GM21381 (cell line): ENCODE measurements at regions not wholly inside any gene's neighbourhood (a gene's known extent, or its start where the extent isn't known, plus 50 kb on each side); places are given as distances from the start of the nearest gene placed in this dataset.
"Not testable (repeated sequence)": the region's sequence is repeated elsewhere in the genome, so short reads cannot be mapped to it uniquely, and the experiment has no call there.

Experiments used
- ATAC-seq: cut with Tn5 transposase; IDR thresholded peaks from one replicate; pipeline ENCODE4 v1.9.1; 2021; ENCODE audit warnings: mild to moderate bottlenecking, moderate library complexity; ENCODE audit not compliant: unreplicated experiment

DNA sequence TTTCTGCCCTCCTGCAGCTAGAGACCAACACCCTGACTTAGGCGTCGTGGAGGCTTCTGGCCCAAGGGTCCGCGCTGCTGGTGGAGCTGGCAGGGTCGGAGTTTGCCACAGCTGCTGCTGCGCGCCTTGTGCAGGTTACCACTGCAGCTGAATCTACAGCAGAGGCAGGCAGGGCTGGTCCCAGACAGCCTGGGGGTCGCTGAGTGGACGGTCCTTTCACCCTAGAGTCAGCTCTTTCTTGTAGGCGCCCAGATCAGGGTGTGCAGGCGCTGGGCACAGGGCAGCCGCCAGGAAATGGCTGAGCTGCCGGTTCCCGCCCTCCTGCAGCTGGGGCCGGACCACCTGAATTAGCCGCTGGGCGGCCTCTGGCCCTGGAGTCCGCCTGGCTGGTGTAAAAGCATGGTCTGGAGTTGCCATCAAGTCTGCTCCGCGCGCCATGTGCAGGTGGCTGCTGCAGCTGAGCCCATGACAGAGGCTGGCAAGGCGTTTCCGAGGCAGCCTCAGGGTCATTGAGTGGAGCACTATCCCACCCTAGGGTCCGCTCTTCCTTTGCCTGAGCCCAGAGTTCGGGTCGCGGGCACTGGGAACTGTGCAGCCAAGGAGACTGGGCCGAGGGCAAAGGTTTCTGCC lies 144.3 kb downstream of the CCDC74A start:
- ATAC-seq: not testable (repeated sequence)

DNA sequence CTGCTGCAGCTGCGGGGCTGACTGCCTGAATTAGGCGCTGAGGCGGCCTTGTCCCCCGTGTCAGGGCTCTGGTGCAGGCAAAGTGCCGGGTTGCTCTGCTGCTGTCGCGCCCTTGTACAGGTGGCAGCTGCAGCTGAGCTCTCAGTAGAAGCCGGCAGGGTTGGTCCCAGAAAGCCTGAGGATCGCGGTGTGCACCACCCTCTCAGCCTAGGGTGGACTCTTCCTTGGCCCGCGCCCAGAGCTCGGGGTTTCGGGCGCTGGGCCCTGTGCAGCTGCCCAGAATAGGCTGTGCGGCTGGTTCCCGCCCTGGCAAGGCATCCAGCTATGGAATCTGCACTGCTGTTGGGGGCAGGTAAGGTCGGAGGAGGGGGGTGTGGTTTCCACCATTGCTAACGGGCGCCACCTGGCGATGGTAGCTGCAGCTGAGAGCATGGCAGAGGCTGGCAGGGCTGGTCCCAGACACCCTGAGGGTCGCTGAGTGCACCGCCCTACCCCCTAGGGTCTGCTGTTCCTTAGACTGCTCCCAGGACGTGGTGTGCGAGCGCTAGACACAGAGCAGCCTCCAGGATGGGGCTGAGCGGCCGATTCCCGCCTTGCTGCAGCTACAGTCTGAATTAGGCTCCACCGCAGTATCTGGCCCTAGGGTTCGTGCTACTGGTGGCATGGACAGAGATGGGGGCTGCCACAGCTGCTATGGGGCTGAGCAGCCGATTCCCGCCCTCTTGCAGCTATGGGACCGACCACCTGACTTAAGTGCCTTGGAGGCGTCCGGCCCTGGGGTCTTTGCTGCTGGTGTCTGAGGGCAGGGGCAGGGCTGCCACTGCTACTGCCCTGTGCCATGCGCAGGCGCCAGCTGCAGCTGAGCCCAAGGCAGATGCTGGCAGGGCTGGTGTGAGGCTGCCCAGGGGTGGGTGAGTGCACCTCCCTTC lies 145.0 kb downstream of the CCDC74A start:
- peak; percentile 79 for ATAC-seq

- ATAC-seq: peak; percentile 94
Observed at GRCh38 chr2:131673400-131674173, 145.9 kb downstream of the CCDC74A start.

DNA sequence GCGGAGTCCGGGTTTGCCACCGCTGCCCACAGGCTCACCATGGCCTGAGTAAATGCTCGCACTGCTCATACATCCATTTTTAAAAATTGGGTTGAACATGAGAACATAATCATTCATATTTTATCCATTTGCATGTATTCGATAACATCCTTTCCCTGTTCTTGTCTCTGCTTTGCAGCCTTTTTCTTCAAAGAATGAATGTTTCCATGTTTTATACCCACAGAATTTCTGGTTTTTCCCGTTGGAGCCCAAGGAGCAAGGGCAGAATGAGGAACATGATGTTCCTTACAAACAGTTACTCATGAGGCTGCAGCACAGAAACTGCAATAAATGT lies 146.5 kb downstream of the CCDC74A start:
- ATAC-seq: no peak

DNA sequence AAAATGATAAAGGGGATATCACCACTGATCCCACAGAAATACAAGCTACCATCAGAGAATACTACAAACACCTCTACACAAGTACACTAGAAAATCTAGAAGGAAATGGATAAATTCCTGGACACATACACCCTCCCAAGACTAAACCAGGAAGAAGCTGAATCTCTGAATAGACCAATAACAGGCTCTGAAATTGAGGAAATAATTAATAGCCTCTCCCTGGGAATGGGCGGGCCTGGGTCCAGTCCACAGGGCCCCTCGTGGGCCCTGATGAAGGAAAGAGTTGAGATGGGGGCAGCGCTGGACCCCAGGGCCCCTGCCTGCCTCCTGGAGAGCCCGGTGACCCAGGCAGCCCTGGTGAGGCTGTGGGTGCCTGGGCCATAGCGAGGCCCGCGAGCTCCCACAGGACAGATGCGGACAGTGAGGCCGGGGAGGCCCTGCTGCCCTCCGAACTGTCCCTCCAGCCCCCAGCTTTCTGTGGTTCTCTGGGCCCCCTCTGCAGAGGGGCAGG lies 154.0 kb downstream of the CCDC74A start:
- ATAC-seq: peak; percentile 1

- ATAC-seq: peak; percentile 100
Observed at GRCh38 chr2:131682122-131682944, 154.6 kb downstream of the CCDC74A start.

DNA sequence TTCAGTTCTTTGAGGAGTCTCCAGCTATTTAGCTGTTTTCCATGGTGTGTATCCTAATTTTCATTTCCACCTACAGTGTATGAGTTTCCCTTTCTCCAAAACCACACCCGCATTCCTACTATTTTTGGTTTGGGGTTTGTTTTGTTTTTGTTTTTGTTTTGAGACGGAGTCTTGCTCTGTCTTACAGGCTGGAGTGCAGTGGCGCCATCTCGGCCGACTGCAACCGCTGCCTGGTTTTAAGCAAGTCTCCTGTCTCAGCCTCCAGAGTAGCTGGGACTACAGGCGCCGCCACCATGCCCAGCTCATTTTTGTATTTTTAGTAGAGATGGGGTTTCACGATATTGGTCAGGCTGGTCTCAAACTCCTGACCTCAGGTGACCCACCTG lies 155.2 kb downstream of the CCDC74A start:
- peak; percentile 26 for ATAC-seq

GRCh38 chr2:131684631-131685316 lies 157.1 kb downstream of the CCDC74A start:
- ATAC-seq: not testable (repeated sequence)

- ATAC-seq: not testable (repeated sequence)
Observed at GRCh38 chr2:131686164-131686893, 158.6 kb downstream of the CCDC74A start.

DNA sequence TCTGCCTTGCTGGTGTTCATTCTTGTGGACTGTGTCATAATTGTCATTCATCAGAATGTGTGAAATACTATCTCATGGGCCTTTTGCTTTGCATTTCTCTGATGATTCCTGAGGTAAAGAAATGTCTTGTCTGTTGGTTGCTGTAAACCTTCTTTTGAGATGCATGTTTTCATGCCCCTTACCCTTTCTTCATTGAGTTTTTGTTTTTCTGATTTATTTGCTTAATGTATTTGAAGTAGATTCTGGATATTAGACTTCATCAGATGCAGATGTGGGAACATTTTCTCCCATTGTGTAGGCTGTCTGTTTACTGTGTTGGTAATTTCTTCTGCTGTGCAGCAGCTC lies 159.2 kb downstream of the CCDC74A start:
- not testable (repeated sequence) for ATAC-seq

DNA sequence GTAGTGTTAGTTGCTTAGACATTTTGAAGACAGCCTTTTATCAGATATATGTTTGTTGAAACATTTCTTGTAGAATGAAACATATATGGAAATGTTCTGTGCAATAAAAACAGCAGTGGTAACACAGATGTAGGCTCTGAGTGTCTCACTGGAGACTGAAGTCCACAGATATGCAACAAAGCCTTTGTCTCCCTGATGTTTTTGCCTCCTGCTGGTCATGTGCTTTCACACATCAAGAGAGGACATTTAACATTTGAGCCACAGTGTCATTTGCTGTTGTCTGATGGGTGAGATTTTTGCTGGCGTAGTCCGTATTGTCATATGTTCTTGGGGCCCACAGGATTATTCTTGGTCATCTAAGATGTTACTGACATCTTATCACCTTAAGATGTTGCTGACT lies 161.4 kb downstream of the CCDC74A start:
- not testable (repeated sequence) for ATAC-seq

DNA sequence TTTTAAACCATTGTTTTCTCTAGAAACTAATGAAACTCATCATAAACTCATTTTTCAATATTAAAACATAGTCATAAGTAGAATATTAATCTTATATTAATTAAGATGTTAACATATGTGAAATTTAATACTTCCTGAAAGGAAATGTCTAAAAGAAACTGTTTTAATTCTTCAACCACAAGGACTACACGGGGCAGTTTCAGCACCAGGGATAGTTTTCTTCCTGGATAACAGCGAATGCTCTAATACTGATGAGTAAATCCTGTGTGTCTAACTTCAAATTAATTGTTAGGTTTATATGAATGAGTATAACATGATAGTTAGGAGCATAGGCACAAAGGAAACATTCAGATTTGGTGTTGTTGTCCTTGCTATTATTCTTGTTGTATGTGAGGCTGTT lies 183.6 kb downstream of the CCDC74A start:
- ATAC-seq: not testable (repeated sequence)

DNA sequence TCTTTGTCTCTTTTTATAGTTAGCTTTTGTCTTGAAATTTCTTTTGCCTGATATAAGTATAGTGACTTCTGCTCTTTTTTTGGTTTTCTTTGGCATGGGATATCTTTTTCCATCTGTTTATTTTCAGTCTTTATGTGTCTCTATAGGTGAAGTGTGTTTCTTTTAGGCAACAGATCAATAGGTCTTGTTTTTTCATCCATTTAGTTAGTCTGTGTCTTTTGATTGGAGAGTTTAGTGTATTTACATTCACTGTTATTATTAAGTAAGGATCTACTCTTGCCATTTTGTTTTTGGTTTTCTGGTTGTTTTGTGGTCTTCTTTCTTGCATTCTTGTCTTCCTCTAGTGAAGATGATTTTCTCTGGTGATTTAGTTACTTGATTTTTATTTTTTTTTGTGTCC lies 190.2 kb downstream of the CCDC74A start:
- ATAC-seq: not testable (repeated sequence)

- not testable (repeated sequence) for ATAC-seq
Observed at GRCh38 chr2:131721163-131721562, 193.5 kb downstream of the CCDC74A start.

DNA sequence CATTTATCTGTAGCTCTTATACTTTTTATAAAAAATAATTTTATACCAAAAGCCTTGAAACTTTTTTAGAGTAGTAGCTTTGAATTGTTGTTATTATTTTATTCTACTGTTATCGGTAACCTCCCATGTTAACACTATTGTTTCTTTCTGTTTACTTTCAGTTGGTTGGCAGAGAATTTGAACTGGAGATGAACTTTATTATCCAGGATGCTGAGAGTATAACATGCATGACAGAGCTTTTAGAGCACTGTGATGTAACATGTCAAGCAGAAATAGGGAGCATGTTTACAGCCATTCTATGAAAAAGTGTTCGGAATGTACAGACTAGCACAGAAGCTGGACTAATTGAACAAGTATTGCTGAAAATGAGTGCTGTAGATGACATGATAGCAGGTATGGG lies 194.6 kb downstream of the CCDC74A start:
- not testable (repeated sequence) for ATAC-seq

DNA sequence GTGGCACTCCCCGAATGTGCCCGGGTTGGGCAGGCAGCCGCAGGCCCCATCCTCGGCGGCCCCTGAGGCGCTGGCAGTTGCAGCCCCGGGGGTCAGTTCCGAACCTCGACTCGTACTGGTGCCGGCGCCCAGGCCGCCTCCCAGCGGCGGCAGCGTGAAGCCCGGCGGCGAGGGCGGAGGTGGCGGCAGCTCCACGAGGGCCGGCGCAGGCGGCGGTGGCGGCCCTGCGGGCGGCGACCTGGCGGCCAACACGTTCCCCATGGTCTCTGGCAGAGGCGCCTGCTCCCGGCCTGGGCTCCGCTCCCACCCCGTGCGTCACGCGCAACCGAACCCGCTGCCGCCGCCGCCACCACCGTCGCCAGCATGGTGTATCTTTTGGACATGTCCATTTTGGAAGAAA lies 196.3 kb downstream of the CCDC74A start:
- ATAC-seq: no peak

DNA sequence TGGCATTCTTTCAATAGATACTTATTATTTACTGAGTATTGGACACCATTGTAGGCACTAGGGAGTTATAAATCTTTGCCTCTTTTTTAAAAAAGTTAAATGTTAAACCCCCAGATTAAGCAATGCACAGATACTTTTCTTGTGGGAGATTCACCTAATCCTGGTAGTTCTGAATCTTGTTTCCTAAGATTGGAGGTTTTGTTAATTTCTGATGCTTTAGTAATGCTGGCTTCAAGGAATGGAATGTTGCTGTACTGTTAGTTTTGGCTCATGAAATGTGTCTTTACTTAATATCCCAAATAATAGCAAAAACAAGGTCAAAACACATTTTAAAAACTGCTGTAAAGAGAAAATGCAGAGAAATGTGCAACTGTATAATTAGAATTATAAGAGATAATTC lies 200.8 kb downstream of the CCDC74A start:
- ATAC-seq: not testable (repeated sequence)

DNA sequence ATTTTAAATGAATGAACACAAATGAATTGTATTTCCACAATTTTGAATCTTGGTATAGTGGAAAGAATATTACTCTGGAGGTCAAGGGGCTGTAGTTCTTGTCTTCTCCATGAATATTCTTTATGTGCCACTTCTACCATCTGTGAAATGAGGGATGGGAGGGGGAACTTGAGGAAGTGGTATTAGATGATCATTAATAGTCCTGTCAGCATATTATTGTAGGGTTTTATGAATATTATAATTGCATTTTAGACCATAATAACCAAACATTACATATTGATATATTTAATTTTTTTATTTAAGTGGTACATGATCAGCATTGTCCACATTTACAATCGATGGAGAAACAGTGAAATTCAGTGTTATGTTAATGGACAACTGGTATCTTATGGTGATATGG lies 205.8 kb downstream of the CCDC74A start:
- not testable (repeated sequence) for ATAC-seq

DNA sequence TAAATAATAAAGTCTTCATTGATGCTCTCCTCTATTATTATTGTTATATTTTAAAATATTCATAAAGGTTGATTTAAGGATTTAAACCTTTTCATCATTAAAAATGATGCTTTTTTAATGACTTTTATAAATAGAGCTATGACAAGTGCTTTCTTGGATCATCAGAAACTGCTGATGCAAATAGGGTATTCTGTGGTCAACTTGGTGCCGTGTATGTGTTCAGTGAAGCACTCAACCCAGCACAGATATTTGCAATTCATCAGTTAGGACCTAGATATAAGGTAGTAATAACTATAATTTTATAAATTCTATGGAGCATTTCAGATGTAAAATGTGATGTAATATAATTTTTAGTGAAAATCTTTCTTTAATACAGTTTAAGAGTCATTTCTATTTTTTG lies 208.7 kb downstream of the CCDC74A start:
- ATAC-seq: peak; percentile 80
